H1 (cell line): ENCODE measurements at regions not wholly inside any gene's neighbourhood (a gene's known extent, or its start where the extent isn't known, plus 50 kb on each side); places are given as distances from the start of the nearest gene placed in this dataset.

ENCODE experiments used
- CTCF ChIA-PET: fragments of 300-600 bp; sonication (Branson Sonifier 250); formaldehyde crosslinking; loops from one replicate; lab custom pipeline; 2021; ENCODE audit not compliant: partially characterized antibody; lab: Charles Lee
- POLR2A ChIA-PET: fragments of 300-600 bp; sonication (Branson Sonifier 250); formaldehyde crosslinking; loops from one replicate; lab custom pipeline; 2021; ENCODE audit warnings: inconsistent platforms; ENCODE audit not compliant: partially characterized antibody; lab: Charles Lee
- DNase-seq, 2 experiments: peaks; one replicate each; pipeline versions ENCODE4 v3.0.0 to v3.0.0-alpha.2; 2010 to 2022; ENCODE audit warnings: low spot score in 2 of 2, low read depth in 1 of 2, mixed read lengths in 1 of 2
- FAIRE-seq: peaks from 2 replicates; lab custom pipeline; 2011; peaks lifted over from hg19 to GRCh38; lab: Jason Lieb, UNC
- H2AFZ ChIP-seq: 2 replicates; pipeline ENCODE4 v1.8.1; 2012; ENCODE audit warnings: low read length, inconsistent platforms
- H2AK5ac ChIP-seq: 2 replicates; pipeline ENCODE4 v1.6.1; 2013; ENCODE audit warnings: low read depth, low read length
- H2BK120ac ChIP-seq: replicated peaks from 2 replicates; pipeline ENCODE3; 2013; ENCODE audit warnings: low read depth, low read length, inconsistent platforms
- H2BK12ac ChIP-seq: 2 replicates; pipeline ENCODE4 v1.6.1; 2013; ENCODE audit warnings: low read depth, low read length
- H2BK15ac ChIP-seq: 2 replicates; pipeline ENCODE4 v1.6.1; 2013; ENCODE audit warnings: low read length
- H2BK20ac ChIP-seq: 2 replicates; pipeline ENCODE4 v1.6.1; 2013; ENCODE audit warnings: low read length
- H2BK5ac ChIP-seq: 2 replicates; pipeline ENCODE4 v1.6.1; 2013; ENCODE audit warnings: low read depth, low read length
- H3K14ac ChIP-seq: 2 replicates; pipeline ENCODE4 v1.6.1; 2013; ENCODE audit warnings: inconsistent platforms; ENCODE audit not compliant: insufficient read length
- H3K18ac ChIP-seq: 2 replicates; pipeline ENCODE4 v1.6.1; 2013; ENCODE audit warnings: low read length; ENCODE audit errors: extremely low read depth
- H3K23ac ChIP-seq: 2 replicates; pipeline ENCODE4 v1.6.1; 2013; ENCODE audit warnings: inconsistent platforms; ENCODE audit not compliant: insufficient read length
- H3K23me2 ChIP-seq: 2 replicates; pipeline ENCODE4 v1.6.1; 2013; ENCODE audit warnings: low read depth, low read length
- H3K27ac ChIP-seq: 2 replicates; pipeline ENCODE4 v1.6.1; 2011; ENCODE audit warnings: low read depth, low read length, inconsistent platforms
- H3K27me3 ChIP-seq, 4 experiments: replicated peaks in 1 of 4; 1 replicate in 1 of 4; 2 replicates in 3 of 4; pipeline versions ENCODE4 v1.6.1 to v1.8.1; 2011 to 2013; ENCODE audit warnings: low read length in 3 of 4, mild to moderate bottlenecking in 3 of 4, inconsistent platforms in 2 of 4, mixed read lengths in 2 of 4, moderate library complexity in 1 of 4; ENCODE audit not compliant: control insufficient read depth in 3 of 4, insufficient read depth in 3 of 4; ENCODE audit errors: extremely low read depth in 1 of 4
- H3K36me3 ChIP-seq, 4 experiments: 2 replicates each; pipeline versions ENCODE4 v1.6.1 to v1.8.1; 2011 to 2013; ENCODE audit warnings: mild to moderate bottlenecking in 4 of 4, low read length in 3 of 4, moderate library complexity in 2 of 4, control low read depth in 1 of 4, inconsistent platforms in 1 of 4; ENCODE audit not compliant: insufficient read depth in 4 of 4, control insufficient read depth in 2 of 4
- H3K4ac ChIP-seq: replicated peaks from 2 replicates; pipeline ENCODE3; 2013; ENCODE audit warnings: low read length, low read depth, mixed read lengths, inconsistent platforms; ENCODE audit not compliant: insufficient read length
- H3K4me1 ChIP-seq, 4 experiments: replicated peaks in 1 of 4; 1 replicate in 1 of 4; 2 replicates in 3 of 4; pipeline versions ENCODE4 v1.6.1 to v1.8.1; 2011 to 2013; ENCODE audit warnings: low read length in 3 of 4, inconsistent platforms in 2 of 4, mixed read lengths in 1 of 4; ENCODE audit not compliant: insufficient read depth in 4 of 4, control insufficient read depth in 3 of 4
- H3K4me2 ChIP-seq, 2 experiments: 2 replicates each; pipeline versions ENCODE4 v1.6.1 to v1.8.1; 2011 to 2013; ENCODE audit warnings: low read depth in 2 of 2, low read length in 2 of 2, control low read depth in 1 of 2, inconsistent platforms in 1 of 2, mild to moderate bottlenecking in 1 of 2; ENCODE audit not compliant: insufficient read depth in 1 of 2
- H3K4me3 ChIP-seq, 4 experiments: fragments of 200-600, 300-600 bp in 1 of 4; sonication (generic), shearing (Covaris generic), sonication (Bioruptor Twin) in 1 of 4; 2 replicates each; pipeline versions ENCODE4 v1.5.1 to v1.8.1; 2011 to 2016; ENCODE audit warnings: low read length in 4 of 4, low read depth in 3 of 4, control low read depth in 2 of 4, inconsistent platforms in 2 of 4, mild to moderate bottlenecking in 2 of 4, mixed read lengths in 1 of 4, moderate library complexity in 1 of 4; ENCODE audit not compliant: insufficient read depth in 2 of 4; ENCODE audit errors: extremely low read depth in 1 of 4
- H3K56ac ChIP-seq: replicated peaks from 2 replicates; pipeline ENCODE3; 2013; ENCODE audit warnings: low read depth, mild to moderate bottlenecking, mixed read lengths, low read length, inconsistent platforms; ENCODE audit not compliant: insufficient read length
- H3K79me1 ChIP-seq: 2 replicates; pipeline ENCODE4 v1.6.1; 2013; ENCODE audit warnings: low read depth, low read length, control low read depth
- H3K79me2 ChIP-seq, 2 experiments: 2 replicates each; pipeline versions ENCODE4 v1.6.1 to v1.8.1; 2012 to 2013; ENCODE audit warnings: low read length in 2 of 2, mild to moderate bottlenecking in 2 of 2, inconsistent platforms in 1 of 2; ENCODE audit not compliant: insufficient read depth in 2 of 2, control insufficient read depth in 1 of 2
- H3K9ac ChIP-seq, 4 experiments: replicated peaks in 1 of 4; 1 replicate in 1 of 4; 2 replicates in 3 of 4; pipeline versions ENCODE4 v1.6.1 to v1.8.1; 2011 to 2013; ENCODE audit warnings: low read depth in 3 of 4, low read length in 3 of 4, control low read depth in 2 of 4, mild to moderate bottlenecking in 2 of 4, moderate library complexity in 2 of 4, inconsistent platforms in 1 of 4; ENCODE audit errors: extremely low read depth in 1 of 4
- H3K9me3 ChIP-seq, 2 experiments: 2 replicates each; pipeline versions ENCODE4 v1.6.1 to v1.8.1; 2012 to 2013; ENCODE audit warnings: mild to moderate bottlenecking in 2 of 2, moderate library complexity in 2 of 2, control low read depth in 1 of 2, inconsistent platforms in 1 of 2, low read depth in 1 of 2, low read length in 1 of 2, mixed read lengths in 1 of 2; ENCODE audit not compliant: insufficient read depth in 2 of 2
- H4K20me1 ChIP-seq, 2 experiments: replicated peaks in 1 of 2; 2 replicates each; pipeline versions ENCODE3 to v1.8.1; 2011 to 2013; ENCODE audit warnings: inconsistent platforms in 2 of 2, low read length in 2 of 2, mild to moderate bottlenecking in 1 of 2; ENCODE audit not compliant: insufficient read depth in 2 of 2, control insufficient read depth in 1 of 2
- H4K5ac ChIP-seq: 2 replicates; pipeline ENCODE4 v1.6.1; 2013; ENCODE audit warnings: low read length, low read depth, mixed read lengths, inconsistent platforms; ENCODE audit not compliant: insufficient read length
- H4K8ac ChIP-seq: 2 replicates; pipeline ENCODE4 v1.8.0; 2013; ENCODE audit warnings: mild to moderate bottlenecking, moderate library complexity, low read length, inconsistent platforms; ENCODE audit not compliant: insufficient read depth; ENCODE audit errors: extremely low read depth
- H4K91ac ChIP-seq: replicated peaks from 2 replicates; pipeline ENCODE3; 2013; ENCODE audit warnings: low read length, mixed read lengths, inconsistent platforms; ENCODE audit not compliant: insufficient read length
- ASH2L ChIP-seq: fragments of 200-600, 300-600 bp; sonication (generic); IDR thresholded peaks from one replicate; pipeline ENCODE4 v1.7.1; 2017; ENCODE audit warnings: low read length
- E2F6 ChIP-seq: IDR thresholded peaks from 2 replicates; pipeline ENCODE4 v1.6.1; 2012; ENCODE audit warnings: inconsistent platforms
- EGR1 ChIP-seq: IDR thresholded peaks from 2 replicates; pipeline ENCODE4 v1.6.1; 2011; ENCODE audit warnings: low read depth, low read length, borderline replicate concordance
- MAX ChIP-seq: IDR thresholded peaks from 2 replicates; pipeline ENCODE4 v1.6.1; 2012; ENCODE audit warnings: inconsistent platforms
- RAD21 ChIP-seq, 2 experiments: IDR thresholded peaks in 1 of 2; conservative IDR thresholded peaks in 1 of 2; 2 replicates each; pipeline ENCODE4 v1.6.1; 2011; ENCODE audit warnings: low read depth in 2 of 2, low read length in 2 of 2, improper control_type of control experiment in 1 of 2, inconsistent platforms in 1 of 2, mild to moderate bottlenecking in 1 of 2, moderate library complexity in 1 of 2
- RFX5 ChIP-seq: IDR thresholded peaks from 2 replicates; pipeline ENCODE4 v1.6.1; 2011; ENCODE audit warnings: low read depth, low read length, improper control_type of control experiment, borderline replicate concordance
- SRF ChIP-seq: IDR thresholded peaks from 2 replicates; pipeline ENCODE4 v1.6.1; 2011; ENCODE audit warnings: mild to moderate bottlenecking, low read depth, low read length, moderate library complexity
- USF2 ChIP-seq: IDR thresholded peaks from 2 replicates; pipeline ENCODE4 v1.6.1; 2011; ENCODE audit warnings: low read length, improper control_type of control experiment
- YY1 ChIP-seq: IDR thresholded peaks from 2 replicates; pipeline ENCODE4 v1.6.1; 2011; ENCODE audit warnings: low read depth, mild to moderate bottlenecking, low read length
- WGBS, 2 experiments: shearing (Covaris generic) in 1 of 2; methylation state at CpG; one replicate each; pipeline versions ENCODE4 v1.1.6 to v1.1.7; 2013 to 2015; ENCODE audit warnings: low lambda C conversion rate in 2 of 2, mixed read lengths in 2 of 2, inconsistent platforms in 1 of 2, low coverage in 1 of 2, missing lambda C conversion rate in 1 of 2; ENCODE audit not compliant: insufficient replicate concordance in 2 of 2, insufficient coverage in 1 of 2, insufficient read length in 1 of 2; ENCODE audit errors: extremely low coverage in 1 of 2, missing lambda C conversion rate in 1 of 2; 5-methylcytosine and 5-hydroxymethylcytosine counted together

DNA sequence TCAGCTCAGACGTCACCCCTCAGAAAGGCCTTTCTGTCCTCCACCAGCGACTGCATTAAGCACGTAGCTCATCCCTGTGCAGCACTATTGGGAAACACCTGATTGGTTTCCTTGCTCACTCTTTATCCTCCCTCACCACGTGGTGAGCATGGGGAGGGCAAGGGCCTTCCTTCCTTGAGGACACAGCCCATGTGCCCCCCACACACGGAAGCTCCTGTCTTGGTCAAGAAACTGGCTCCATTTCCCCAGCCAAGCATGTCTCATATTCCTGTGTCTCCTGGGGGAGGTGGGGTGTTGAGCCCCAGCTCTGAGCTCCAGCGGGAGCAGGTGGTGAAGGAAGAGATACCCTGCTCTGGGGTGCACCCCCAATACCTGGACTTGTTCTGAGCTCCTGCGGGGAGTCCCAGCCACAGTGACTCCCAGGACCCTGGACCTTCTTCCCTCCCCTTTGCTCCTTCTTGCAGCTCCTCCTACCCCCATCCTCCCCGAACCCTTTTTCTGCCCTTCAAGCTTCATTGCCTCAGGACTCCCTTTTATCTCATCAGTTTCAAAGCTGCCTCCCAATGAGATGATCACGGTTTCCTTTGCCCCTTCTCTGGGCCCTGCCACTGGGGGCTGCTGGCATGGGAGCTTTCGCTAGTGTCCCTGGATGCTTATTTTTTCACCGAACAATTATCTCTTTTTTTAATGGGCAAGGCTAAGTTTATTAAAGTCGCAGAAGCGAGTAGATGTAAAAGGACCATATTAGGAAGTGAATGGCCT, 230.1 kb downstream of the TFAP2C start:
- Histone ChIP-seq H2BK12ac (peak overlapping the region; percentile 94; the same call in 1 of the 2 replicates), H2AFZ (peak overlapping the region; percentile 59; the same call in 1 of the 2 replicates), H4K8ac (no peak overlapping the region), H3K4ac (no peak overlapping the region), H2BK5ac (peak overlapping the region; percentile 37; the same call in 1 of the 2 replicates), H3K4me3 (peak overlapping the region in 3 of 4 experiments; percentile 13 to 46 (median 23); a peak in 3 of 8 replicates), H3K27ac (no peak overlapping the region), H3K79me2 (no peaks in the 10 kb centered on the region), H3K4me2 (peak overlapping the region; percentile 41 to 67), H4K20me1 (no peaks in the 10 kb centered on the region), H3K18ac (peak overlapping the region; percentile 72), H3K4me1 (peaks cover 0 to 23% (median 17%) of the 10 kb centered on the region in 4 experiments; a peak in 5 of 7 replicates), H4K91ac (peak overlapping the region; percentile 72), H3K9me3 (no peaks in the 10 kb centered on the region), H2BK15ac (peak overlapping the region; percentile 74), H2BK20ac (peak overlapping the region; percentile 95; the same call in 1 of the 2 replicates), H3K36me3 (no peaks in the 10 kb centered on the region), H3K23me2 (no peaks in the 10 kb centered on the region; the same call in 1 of the 2 replicates), H2BK120ac (peak overlapping the region; percentile 31), H2AK5ac (peak overlapping the region; percentile 92; the same call in 1 of the 2 replicates), H3K23ac (no peak overlapping the region), H4K5ac (no peak overlapping the region), H3K79me1 (no peaks in the 10 kb centered on the region), H3K27me3 (peaks cover 0 to 12% (median 0%) of the 10 kb centered on the region in 4 experiments; a peak in 4 of 7 replicates), H3K56ac (no peak overlapping the region), H3K9ac (no peak overlapping the region), H3K14ac (no peak overlapping the region)
- no peak for FAIRE-seq
- WGBS, 2 experiments: 60% methylated on average over 13 of the region's 13 CpGs; no CpG with 5 or more reads in 1 of the 2 experiments
- no peak for TF ChIP-seq EGR1
- peak; percentile 38; the same call in 1 of the 2 replicates for TF ChIP-seq SRF
- no peak for TF ChIP-seq RAD21 (IDR thresholded peaks at IDR 0.05 in 1 of 2, conservative IDR thresholded peaks at IDR 0.05 in 1 of 2; ENCODE audit: low read depth in 2 of 2, low read length in 2 of 2)
- TF ChIP-seq MAX: peak; percentile 78
- no peak for TF ChIP-seq ASH2L
- TF ChIP-seq RFX5: no peak
- no peak for TF ChIP-seq USF2
- peak; percentile 73; the same call in 1 of the 2 replicates for TF ChIP-seq E2F6
- TF ChIP-seq YY1: no peak
- POLR2A ChIA-PET: interaction anchor here (1.2 kb wide), 1 partner anchor 19 kb away, joined by 3 read pairs; no protein-coding TSS in a partner anchor
- no peak for DNase-seq
- CTCF ChIA-PET: interaction anchor here (0.6 to 3.4 kb wide), 11 partner anchors 9 to 235 kb away, joined by 3 to 25 read pairs (median 4); no protein-coding TSS in a partner anchor
